Activated naive CD4-positive, alpha-beta T cell treated with anti-CD3 and anti-CD28 coated beads, Interleukin-2, amount 50 U/mL, for 72 hours (primary cell): ENCODE measurements at regions not wholly inside any gene's neighbourhood (a gene's known extent, or its start where the extent isn't known, plus 50 kb on each side); places are given as distances from the start of the nearest gene placed in this dataset.

Experiments
- ATAC-seq, 2 donors: fragments of 150-1000 bp; cut with Tn5 transposase; 2 replicates each; pipeline ENCODE4 v1.10.0; 2021; ENCODE audit warnings: mild to moderate bottlenecking in 2 of 2, moderate library complexity in 2 of 2
- DNase-seq, 2 donors: peaks; one replicate each; pipeline ENCODE4 v3.0.0; 2021 to 2022; ENCODE audit warnings: low spot score in 2 of 2
- H3K27ac Mint-ChIP-seq, 2 donors: one replicate each; pipeline ENCODE4 v1.8.0; 2022; ENCODE audit warnings: mild to moderate bottlenecking in 2 of 2, mixed read lengths in 2 of 2
- H3K36me3 Mint-ChIP-seq, 2 donors: one replicate each; pipeline ENCODE4 v1.8.0; 2022; ENCODE audit warnings: mixed read lengths in 2 of 2
- H3K9me3 Mint-ChIP-seq, 2 donors: one replicate each; pipeline ENCODE4 v1.8.0; 2022; ENCODE audit warnings: mixed read lengths in 2 of 2

DNA sequence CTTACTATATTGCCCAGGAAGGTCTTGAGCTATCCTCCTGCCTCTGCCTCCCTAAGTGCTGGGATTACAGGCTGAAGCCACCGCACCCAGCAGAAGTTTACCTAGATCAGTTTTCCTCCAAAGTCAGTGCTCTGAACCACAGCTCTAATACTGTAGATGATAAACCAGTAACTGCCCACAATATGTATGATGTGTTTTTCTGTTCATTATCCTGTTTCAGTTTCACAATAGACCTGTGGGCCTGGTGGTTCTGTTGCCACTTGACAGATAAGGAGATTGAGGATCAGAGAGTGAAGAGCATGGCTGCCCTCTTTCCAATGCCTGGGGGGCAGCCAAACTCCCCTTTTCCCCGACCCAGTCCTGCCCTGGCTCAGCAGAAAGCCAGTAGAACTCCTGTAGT is 87.0 kb downstream of the EFNB1 start:
- Mint-ChIP-seq H3K27ac (no peak overlapping the region), H3K36me3 (no peaks in the 10 kb centered on the region), H3K9me3 (no peaks in the 10 kb centered on the region)
- DNase-seq (no peak), ATAC-seq (no peak)

DNA sequence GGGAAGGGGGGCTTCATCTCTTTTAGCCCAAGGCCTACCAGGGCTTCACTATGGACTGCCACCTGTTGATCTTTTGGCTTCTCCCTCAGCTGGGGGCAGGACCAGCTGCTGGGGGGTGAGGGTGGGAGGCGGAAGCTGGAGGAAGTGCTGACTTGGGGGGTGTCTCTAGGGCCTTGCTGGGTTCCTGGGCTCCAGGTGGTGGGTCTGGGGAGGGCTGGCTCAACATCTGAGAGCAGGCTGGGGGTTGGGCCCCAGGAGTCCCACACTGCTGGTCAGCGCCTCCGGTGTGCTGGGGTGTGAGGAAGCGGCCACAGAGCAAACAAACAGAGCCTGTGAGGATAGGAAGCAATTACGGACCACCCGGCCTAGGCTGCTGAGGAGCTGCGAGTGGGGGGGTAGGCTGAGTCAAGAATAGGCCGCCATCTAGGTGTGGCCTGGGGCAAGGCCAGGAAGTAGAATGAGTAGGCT is 85.7 kb downstream of the EFNB1 start:
- H3K36me3 Mint-ChIP-seq = no peaks in the 10 kb centered on the region
- H3K9me3 Mint-ChIP-seq = no peaks in the 10 kb centered on the region
- H3K27ac Mint-ChIP-seq = no peak overlapping the region
- DNase-seq (no peak), ATAC-seq (no peak)

DNA sequence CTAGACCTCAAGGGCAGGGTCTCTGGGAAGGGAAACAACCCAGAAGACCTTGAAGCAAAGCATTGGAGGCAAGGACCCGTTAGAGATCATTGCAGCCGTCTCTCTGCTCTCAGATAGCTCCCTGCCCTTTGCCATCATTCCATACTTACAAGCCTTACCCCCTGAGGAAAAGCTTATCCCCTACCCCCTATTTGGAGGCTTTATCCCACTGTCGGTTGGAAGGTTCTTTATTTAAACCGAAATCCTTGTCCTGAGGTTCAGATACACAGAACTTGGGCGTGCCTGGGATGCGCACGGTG is 84.4 kb downstream of the EFNB1 start:
- no peaks in the 10 kb centered on the region for H3K36me3 Mint-ChIP-seq
- no peak for ATAC-seq
- H3K27ac Mint-ChIP-seq = no peak overlapping the region
- H3K9me3 Mint-ChIP-seq = no peaks in the 10 kb centered on the region
- DNase-seq = no peak

DNA sequence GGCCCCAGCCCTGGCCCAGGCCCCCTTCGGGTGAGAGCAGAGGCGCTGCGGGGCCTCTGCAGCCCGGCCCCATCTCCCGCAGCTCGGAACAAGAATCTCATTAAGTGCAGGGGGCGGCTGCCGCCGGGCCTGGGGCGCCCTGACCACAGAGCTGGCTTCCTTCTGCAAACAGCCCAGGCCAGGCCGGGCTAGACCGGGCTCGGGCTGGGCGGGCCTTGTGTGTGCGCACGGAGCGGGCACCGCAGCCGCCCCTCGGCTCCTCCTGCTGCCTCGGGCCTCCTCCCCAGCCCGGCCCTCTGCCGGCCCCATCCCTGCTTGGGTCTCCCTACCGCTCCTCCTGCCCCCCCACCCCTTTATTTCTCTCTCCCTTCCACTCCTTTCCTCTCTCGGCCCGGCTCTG is 83.3 kb downstream of the EFNB1 start:
- Mint-ChIP-seq H3K27ac (no peak overlapping the region), H3K9me3 (no peaks in the 10 kb centered on the region), H3K36me3 (no peaks in the 10 kb centered on the region)
- no peak for DNase-seq
- no peak for ATAC-seq

DNA sequence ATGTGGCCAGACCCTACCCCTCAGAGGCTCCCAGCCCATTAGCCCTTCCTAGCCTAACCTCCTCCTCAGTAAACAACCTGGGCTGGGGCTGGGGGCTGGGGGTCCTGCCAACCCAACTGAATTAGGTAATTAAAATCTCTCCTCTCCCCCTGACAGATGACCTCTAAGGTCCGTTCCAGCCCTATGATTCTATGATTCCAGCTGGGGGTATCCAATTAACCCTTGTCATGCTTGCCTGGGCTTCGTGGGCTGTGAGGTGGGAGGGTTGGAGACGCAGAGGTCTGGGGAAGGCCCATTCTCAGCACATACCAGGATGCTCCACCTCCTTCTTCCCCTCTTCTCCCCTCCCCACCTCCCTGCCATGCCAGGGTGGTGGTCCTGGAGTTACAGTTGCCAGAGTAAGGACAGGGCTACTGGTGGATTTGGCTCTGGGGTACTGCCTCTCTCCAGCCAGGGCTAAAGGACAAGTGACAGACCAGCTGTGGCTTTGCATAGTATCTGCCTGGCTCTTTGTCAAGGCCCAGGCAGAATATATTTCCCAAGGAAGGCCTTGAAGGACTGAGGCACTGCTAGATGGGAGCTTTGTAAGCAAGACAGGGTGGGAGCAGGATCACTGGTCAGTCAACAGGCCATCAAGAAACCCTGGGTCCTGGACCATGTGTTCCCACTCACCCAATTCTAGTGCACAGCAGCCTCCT is 82.1 kb downstream of the EFNB1 start:
- H3K27ac Mint-ChIP-seq = no peak overlapping the region
- no peaks in the 10 kb centered on the region for H3K36me3 Mint-ChIP-seq
- DNase-seq (no peak), ATAC-seq (no peak)
- H3K9me3 Mint-ChIP-seq = no peaks in the 10 kb centered on the region

DNA sequence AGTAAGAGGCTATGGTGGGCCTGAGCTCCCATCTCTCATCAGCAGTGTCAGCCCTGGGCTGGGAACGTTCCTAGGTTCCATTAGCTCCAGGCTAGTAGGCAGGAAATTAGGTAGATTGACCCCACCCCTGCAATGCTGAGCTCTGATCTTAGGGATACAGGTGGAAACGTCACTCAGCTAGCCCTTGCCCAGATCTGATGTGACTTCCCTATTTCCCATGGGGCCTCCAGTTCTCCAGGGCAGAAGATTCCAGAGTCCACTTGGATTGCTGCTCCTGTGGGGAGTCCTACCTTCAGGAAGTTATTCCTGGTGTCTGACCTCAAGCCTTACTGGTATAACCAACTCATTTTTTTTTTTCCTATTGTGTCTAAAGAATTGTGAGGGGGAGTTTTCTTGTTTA is 81.1 kb downstream of the EFNB1 start:
- Mint-ChIP-seq H3K36me3 (no peaks in the 10 kb centered on the region), H3K27ac (no peak overlapping the region), H3K9me3 (no peaks in the 10 kb centered on the region)
- DNase-seq (no peak), ATAC-seq (no peak)

DNA sequence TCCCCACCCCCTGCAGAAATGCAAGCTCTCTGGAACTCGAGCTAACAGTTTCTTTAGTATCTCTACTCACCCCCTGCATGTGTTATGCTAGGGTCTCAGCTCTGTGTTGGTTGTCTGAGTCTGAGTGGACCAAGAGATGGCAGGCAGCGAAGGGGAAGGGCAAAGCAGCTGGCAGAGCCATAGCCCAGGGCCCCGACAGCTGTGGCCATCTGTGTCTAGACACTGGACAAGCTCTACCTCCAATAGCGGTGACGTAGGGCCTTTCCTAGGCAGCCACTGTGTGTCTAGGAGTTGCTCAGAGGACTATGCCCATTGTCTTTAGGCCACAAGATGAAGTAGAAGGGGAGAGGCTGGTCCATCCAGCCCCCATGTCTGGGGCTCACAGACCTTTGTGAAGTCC is 79.2 kb downstream of the EFNB1 start:
- Mint-ChIP-seq H3K9me3 (no peaks in the 10 kb centered on the region), H3K27ac (no peak overlapping the region), H3K36me3 (no peaks in the 10 kb centered on the region)
- DNase-seq = no peak
- no peak for ATAC-seq

DNA sequence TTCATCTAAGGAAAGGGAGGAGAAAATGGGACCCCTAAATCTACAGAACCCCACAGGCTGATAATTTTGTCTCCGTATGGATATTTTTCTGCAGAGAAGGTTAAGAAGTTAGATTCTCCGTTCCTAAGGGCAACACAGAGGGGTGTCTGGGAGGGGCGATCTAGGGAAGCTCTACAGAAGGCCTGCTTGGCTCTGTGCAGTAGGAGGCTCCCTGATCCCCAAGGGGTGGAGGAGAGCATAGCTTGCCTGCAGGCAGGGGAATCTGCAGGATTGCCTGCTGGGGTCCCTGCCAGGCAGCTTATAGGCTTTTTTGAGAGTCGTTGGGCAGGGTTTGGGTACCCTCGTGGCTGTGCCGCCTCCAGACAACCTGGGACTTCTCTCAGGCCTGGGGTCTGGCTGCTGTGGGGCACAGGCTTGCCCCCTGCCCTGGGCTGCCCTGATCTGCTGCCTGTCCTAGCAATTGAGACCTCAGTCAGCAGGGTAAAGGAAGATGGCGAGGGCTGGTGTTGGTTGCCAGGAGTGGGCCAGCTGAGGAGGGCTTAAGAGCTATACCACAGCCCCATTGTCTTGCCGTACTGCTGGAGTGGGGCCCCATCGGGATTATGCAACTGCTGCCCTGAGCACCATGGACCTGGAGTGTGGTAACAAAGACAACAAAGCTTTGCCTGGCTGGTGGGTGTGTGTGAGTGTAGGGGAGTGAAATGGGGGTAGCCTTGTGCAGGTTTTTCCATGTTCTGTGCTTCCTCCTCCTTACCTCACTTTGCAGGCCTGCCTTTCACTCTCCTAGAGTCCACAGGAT is 74.1 kb downstream of the EFNB1 start:
- no peaks in the 10 kb centered on the region for H3K9me3 Mint-ChIP-seq
- ATAC-seq (no peak), DNase-seq (no peak)
- H3K27ac Mint-ChIP-seq = no peak overlapping the region
- H3K36me3 Mint-ChIP-seq = no peaks in the 10 kb centered on the region

DNA sequence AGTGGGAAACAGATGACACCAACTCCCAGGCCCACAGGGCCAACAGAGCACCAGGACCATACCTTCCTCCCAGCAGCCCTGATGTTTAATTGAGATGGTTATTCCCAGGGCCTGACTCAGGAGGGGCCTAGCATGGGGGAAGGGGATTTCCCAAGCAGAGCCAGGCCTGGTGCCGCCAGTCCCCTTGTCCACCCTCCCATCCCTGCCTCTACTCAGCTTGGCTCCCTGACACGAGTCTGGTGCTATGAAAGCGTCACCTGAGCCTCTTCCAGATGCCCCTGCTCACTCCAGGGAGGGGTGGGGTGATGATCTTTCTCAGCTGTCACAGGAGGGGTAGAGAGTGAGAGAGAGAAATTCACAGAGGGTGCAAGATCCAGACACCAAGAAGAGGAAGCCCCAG is 72.7 kb downstream of the EFNB1 start:
- no peak overlapping the region for H3K27ac Mint-ChIP-seq
- H3K9me3 Mint-ChIP-seq = no peaks in the 10 kb centered on the region
- ATAC-seq (no peak), DNase-seq (no peak)
- H3K36me3 Mint-ChIP-seq = no peaks in the 10 kb centered on the region

DNA sequence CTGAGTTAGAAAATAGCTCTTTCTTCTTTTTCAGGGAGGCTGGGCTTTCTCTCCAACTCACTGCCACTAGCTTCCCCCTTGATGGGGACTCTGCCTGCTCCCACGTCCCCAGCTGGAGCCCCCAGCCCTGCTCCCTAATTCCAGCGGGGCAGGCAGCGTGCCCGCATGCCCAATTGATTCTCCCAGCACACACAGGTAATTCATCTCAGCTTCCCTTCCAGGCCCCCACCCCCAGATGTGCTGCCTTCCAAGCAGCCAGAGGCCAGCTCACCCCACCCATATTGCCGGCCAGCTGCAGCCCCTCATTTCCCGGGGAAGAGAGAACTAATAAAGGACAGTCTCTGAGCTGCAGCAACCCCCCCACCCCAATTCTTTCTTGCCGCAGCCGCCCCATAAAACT is 69.8 kb downstream of the EFNB1 start:
- Mint-ChIP-seq H3K36me3 (no peaks in the 10 kb centered on the region), H3K9me3 (no peaks in the 10 kb centered on the region), H3K27ac (no peak overlapping the region)
- DNase-seq = no peak
- ATAC-seq = no peak

DNA sequence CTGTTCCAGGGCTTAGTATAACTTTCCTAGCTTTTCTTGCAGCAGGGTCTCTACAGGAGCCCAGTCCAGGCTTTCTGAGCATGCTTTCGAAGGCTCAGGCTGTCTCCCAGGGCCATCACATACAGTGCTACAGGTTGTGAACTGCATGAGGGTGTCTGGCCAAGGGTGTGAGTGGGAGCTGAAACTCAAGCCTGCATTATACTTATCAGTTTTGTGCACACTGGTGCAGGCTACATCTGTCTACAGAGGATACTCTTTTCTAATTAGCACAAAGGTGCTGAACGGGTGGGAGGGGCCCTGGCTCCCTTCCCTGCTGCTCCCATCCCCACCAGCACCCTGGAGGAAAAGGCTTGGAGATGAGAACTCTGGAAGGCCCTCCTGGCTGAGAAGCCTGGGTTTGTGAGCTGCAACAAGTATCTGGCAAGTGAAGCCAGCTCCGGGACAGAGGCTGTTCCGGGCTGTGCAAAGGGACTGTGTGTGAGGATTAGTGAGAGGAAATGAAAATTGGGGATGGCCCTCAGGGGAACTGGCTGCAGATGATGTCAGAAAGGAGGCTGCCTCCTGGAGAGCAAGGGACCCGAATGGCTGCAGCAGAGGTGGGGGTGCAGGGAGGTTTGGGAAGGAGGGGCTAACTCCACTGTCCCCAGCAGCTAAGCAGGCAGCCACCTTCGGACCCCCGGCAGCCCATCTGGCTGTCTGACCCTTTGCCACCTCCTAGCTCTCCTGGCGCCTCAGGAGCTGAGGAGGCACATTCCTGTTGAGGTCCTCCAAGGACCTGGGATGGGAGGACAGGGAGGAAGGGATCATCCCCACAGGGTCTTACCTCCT is 68.5 kb downstream of the EFNB1 start:
- Mint-ChIP-seq H3K27ac (no peak overlapping the region), H3K36me3 (no peaks in the 10 kb centered on the region), H3K9me3 (no peaks in the 10 kb centered on the region)
- ATAC-seq (no peak), DNase-seq (no peak)

DNA sequence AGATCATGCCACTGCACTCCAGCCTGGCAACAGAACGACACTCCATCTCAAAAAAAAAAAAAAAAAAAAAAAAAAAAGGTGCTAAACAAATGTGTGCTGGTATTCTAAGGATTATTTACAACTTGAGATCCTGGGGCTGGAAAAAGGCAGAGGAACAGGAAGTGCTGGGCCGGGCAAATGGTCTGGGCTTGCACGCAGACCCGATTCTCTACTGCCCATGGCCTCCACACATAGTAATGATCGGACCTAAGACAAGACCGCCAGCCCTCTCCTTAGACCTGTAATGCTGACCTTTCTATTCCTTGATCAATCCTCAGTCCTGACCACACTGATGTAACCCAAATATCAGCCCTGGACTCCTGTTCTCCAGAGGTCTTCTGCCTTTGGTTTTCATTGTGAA is 67.8 kb downstream of the EFNB1 start:
- ATAC-seq = no peak
- no peaks in the 10 kb centered on the region for H3K9me3 Mint-ChIP-seq
- H3K36me3 Mint-ChIP-seq = no peaks in the 10 kb centered on the region
- H3K27ac Mint-ChIP-seq = no peak overlapping the region
- no peak for DNase-seq

DNA sequence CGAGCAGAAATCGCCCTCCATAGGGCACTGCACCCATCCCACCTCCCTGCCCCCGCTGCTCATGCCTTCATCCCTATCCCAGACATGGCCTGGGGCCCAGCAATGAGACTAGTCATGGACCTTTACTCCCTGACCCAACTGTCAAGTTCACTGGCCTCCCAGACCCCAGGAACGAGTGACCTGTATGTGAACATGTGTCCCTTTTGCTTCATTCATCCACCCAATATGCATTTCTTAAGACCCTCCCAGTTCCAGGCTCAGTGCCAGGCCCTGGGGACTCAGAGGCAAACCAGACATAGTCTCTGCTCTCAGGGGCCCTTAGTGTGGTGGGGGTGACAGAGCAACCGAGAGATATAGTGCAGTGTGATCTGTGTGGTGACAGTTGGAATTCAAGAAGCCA is 67.0 kb downstream of the EFNB1 start:
- Mint-ChIP-seq H3K27ac (no peak overlapping the region), H3K9me3 (no peaks in the 10 kb centered on the region), H3K36me3 (no peaks in the 10 kb centered on the region)
- no peak for ATAC-seq
- DNase-seq = no peak

DNA sequence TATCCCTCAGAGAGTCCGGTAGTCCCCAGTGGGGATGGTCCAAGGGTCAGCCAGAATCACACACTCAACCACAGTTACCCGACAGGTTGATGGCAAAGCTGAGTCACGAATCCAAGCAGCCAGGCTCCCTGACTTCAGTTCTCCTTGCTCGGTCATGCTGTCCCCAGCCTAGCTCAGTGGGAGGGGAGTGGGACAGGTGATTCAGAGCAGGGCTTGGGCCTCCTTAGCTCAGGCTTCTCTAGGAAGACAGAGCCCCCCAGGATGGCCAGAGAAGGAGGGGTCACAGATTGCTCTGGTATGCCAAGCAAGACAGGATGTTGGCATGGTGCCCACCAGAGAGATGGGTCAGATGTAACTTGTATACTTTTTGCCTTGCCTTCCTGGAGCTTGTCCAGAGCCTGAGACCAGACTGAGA is 66.5 kb downstream of the EFNB1 start:
- ATAC-seq = peak in 1 of 2 donors; percentile 64
- Mint-ChIP-seq H3K36me3 (no peaks in the 10 kb centered on the region), H3K9me3 (no peaks in the 10 kb centered on the region), H3K27ac (no peak overlapping the region)
- no peak for DNase-seq

DNA sequence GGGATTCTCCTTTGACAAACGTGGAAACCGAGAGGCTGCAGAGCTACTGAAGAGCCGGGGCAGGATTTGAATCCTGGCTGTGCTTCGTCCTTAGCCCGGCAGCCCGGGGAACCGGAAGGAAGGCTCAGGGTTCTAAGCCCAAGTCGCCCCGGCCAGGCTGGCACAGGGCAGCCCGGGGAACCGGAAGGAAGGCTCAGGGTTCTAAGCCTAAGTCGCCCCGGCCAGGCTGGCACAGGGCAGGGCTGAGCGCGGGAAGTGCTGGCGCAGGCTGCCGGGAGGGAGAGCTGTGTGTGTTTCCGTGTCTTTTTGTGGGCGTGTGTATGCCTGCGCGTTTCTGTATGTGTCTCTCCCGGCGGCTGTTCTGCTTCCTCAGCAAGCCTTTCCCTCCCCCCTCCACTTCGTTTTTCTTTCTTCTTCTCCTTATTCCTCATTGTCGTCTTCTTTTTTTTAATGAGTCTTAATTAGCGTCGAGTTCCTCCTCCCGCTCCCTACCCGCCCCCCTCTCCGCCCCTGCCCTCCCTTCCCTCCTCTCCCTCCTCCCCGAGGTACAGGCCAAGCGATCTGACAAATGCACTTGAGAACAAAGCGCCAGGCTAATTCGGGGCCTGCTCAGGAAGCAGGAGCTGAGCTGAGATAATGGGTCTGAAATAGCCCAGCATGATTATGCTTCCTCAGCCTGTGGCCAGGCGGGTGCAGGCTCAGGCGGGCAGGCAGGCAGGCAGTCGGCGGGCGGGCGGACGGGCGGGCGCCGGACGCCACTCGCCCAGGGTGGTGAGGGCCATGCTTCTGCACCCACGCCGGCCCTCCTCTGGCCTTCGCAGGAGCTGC is 65.9 kb downstream of the EFNB1 start:
- ATAC-seq (peak; percentile 55 to 65), DNase-seq (no peak)
- no peak overlapping the region for H3K27ac Mint-ChIP-seq
- H3K36me3 Mint-ChIP-seq = no peaks in the 10 kb centered on the region
- H3K9me3 Mint-ChIP-seq = no peaks in the 10 kb centered on the region

DNA sequence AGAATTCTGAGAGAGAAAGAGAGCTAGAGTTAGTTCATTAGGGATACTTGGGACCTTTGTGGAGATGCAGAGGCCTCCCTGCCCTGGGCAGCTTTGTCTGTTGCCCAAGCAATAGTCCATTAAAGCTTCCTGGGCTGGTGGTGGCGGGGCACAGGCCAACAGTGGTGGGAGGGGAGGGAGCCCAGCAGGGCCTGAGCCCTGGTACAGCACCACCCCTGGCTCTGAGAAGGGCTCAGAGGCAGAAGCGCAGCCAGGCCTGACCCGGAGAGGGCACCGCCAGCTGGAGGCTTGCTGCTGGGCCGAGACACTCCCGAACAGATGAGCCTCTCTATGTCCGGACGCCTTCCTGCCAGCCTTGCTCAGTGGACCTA is 65.3 kb downstream of the EFNB1 start:
- Mint-ChIP-seq H3K27ac (no peak overlapping the region), H3K36me3 (no peaks in the 10 kb centered on the region), H3K9me3 (no peaks in the 10 kb centered on the region)
- ATAC-seq = peak in 1 of 2 donors; percentile 6
- DNase-seq = no peak

DNA sequence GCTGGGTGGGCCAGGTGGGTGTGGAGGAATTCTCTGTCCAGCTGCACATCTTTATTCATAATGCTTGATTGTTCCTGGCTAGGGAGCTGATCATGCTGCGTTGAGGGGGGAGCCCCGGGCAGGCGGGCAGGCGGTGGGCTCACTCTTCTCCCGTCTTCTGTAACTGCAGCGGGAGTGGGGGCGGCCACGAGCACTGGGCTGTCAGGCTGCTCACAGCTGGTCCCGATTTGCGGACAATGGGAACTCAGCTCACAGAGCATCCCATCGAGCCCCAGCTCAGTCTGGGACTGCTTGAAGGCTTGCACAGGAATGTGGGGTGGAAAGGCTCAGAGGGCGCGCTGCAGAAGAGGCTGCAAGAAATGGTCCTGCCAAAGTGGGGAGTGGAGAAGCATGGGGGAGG is 63.8 kb downstream of the EFNB1 start:
- no peak overlapping the region for H3K27ac Mint-ChIP-seq
- no peaks in the 10 kb centered on the region for H3K9me3 Mint-ChIP-seq
- ATAC-seq = no peak
- no peak for DNase-seq
- no peaks in the 10 kb centered on the region for H3K36me3 Mint-ChIP-seq
